HEK293 (cell line): ENCODE measurements at regions not wholly inside any gene's neighbourhood (a gene's known extent, or its start where the extent isn't known, plus 50 kb on each side); places are given as distances from the start of the nearest gene placed in this dataset.

Experiments
- BCL11A ChIP-seq: fragments of 450-650 bp; formaldehyde crosslinking; IDR thresholded peaks from 2 replicates; pipeline ENCODE4 v1.5.1; 2016; ENCODE audit warnings: low read depth, missing biosample characterization, missing genetic modification characterization
- YY1 ChIP-seq: fragments of 450-650 bp; formaldehyde crosslinking; IDR thresholded peaks from 2 replicates; pipeline ENCODE4 v1.5.1; 2018; ENCODE audit warnings: missing biosample characterization, missing genetic modification characterization
- ZBTB26 ChIP-seq: fragments of 450-650 bp; formaldehyde crosslinking; optimal IDR thresholded peaks from 2 replicates; pipeline ENCODE3; 2016; ENCODE audit warnings: missing biosample characterization, mild to moderate bottlenecking, missing genetic modification characterization
- ZEB2 ChIP-seq: fragments of 450-650 bp; formaldehyde crosslinking; IDR thresholded peaks from 2 replicates; pipeline ENCODE4 v1.5.1; 2016; ENCODE audit warnings: missing biosample characterization, missing genetic modification characterization
- ZNF274 ChIP-seq, 2 experiments: fragments of 200-500 bp in 1 of 2; fragments of 450-650 bp in 1 of 2; sonication (Bioruptor generic) in 1 of 2; formaldehyde crosslinking in 1 of 2; IDR thresholded peaks; 2 replicates each; pipeline versions ENCODE4 v1.5.1 to v1.6.1; 2014 to 2016; ENCODE audit warnings: borderline replicate concordance in 1 of 2, inconsistent platforms in 1 of 2, low read length in 1 of 2, missing biosample characterization in 1 of 2, missing genetic modification characterization in 1 of 2
- ZNF335 ChIP-seq: fragments of 450-650 bp; formaldehyde crosslinking; conservative IDR thresholded peaks from 2 replicates; pipeline ENCODE4 v1.5.1; 2016; ENCODE audit warnings: missing biosample characterization, missing genetic modification characterization
- ZNF501 ChIP-seq: fragments of 450-650 bp; formaldehyde crosslinking; IDR thresholded peaks from 2 replicates; pipeline ENCODE4 v1.5.1; 2016; ENCODE audit warnings: missing biosample characterization, missing genetic modification characterization
- ZNF549 ChIP-seq: fragments of 450-650 bp; IDR thresholded peaks from 2 replicates; pipeline ENCODE4 v1.5.1; 2018; ENCODE audit warnings: missing biosample characterization, missing genetic modification characterization, mild to moderate bottlenecking, inconsistent platforms, moderate library complexity
- ZNF660 ChIP-seq: fragments of 450-650 bp; IDR thresholded peaks from 2 replicates; pipeline ENCODE4 v1.5.1; 2018; ENCODE audit warnings: missing biosample characterization, mild to moderate bottlenecking, missing genetic modification characterization
- ZNF664 ChIP-seq: fragments of 450-650 bp; formaldehyde crosslinking; IDR thresholded peaks from 2 replicates; pipeline ENCODE4 v1.5.1; 2016; ENCODE audit warnings: missing biosample characterization, missing genetic modification characterization
- ZNF777 ChIP-seq: fragments of 450-650 bp; formaldehyde crosslinking; IDR thresholded peaks from 2 replicates; pipeline ENCODE4 v1.5.1; 2017; ENCODE audit warnings: missing biosample characterization, missing genetic modification characterization, borderline replicate concordance
- ZSCAN5A ChIP-seq: fragments of 450-650 bp; formaldehyde crosslinking; IDR thresholded peaks from 2 replicates; pipeline ENCODE4 v1.5.1; 2016; ENCODE audit warnings: missing biosample characterization, missing genetic modification characterization
- TF ChIP-seq, protein P1 (sequence below): fragments of 450-650 bp; formaldehyde crosslinking; IDR thresholded peaks from 2 replicates; pipeline ENCODE4 v1.5.1; 2016; ENCODE audit warnings: missing biosample characterization, missing genetic modification characterization
- TF ChIP-seq, protein P2 (sequence below): fragments of 450-650 bp; formaldehyde crosslinking; IDR thresholded peaks from 2 replicates; pipeline ENCODE4 v1.5.1; 2016; ENCODE audit warnings: missing biosample characterization, missing genetic modification characterization

DNA sequence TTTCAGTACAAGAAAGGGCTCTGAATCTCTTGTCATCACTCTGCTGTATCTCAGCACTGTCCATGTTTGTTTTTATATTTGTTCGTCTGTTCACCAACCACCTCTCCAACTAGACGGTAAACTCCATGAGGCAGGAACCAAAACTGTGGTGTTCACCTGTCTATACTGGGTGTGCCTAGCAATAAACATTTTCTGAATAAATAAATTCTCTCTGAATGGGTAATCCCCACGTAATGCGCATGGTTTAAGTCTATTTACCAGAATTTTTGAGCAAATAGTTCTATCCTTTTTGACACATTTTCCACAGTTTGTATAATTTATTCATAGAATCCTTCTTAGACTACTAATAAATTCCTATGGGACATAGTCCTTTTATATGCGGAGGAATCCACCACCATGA, 400.6 kb upstream of the CFAP20DC start:
- TF ChIP-seq BCL11A (tag by site-specific recombination) (no peak), ZNF549 (tag by site-specific recombination) (no peak), ZNF274 (IDR thresholded peaks at IDR 0.05; ENCODE audit: low read length) (no peak), ZNF274 (tag by site-specific recombination; IDR thresholded peaks at IDR 0.05; ENCODE audit: borderline replicate concordance) (no peak), ZSCAN5A (tag by site-specific recombination) (no peak), ZNF335 (no peak), ZBTB26 (tag by site-specific recombination) (no peak), ZNF777 (tag by site-specific recombination) (no peak), ZNF501 (tag by site-specific recombination) (no peak), ZNF660 (tag by site-specific recombination) (no peak), ZEB2 (tag by site-specific recombination) (no peak), ZNF664 (tag by site-specific recombination) (no peak), YY1 (no peak)
- TF ChIP-seq, protein P1, sequence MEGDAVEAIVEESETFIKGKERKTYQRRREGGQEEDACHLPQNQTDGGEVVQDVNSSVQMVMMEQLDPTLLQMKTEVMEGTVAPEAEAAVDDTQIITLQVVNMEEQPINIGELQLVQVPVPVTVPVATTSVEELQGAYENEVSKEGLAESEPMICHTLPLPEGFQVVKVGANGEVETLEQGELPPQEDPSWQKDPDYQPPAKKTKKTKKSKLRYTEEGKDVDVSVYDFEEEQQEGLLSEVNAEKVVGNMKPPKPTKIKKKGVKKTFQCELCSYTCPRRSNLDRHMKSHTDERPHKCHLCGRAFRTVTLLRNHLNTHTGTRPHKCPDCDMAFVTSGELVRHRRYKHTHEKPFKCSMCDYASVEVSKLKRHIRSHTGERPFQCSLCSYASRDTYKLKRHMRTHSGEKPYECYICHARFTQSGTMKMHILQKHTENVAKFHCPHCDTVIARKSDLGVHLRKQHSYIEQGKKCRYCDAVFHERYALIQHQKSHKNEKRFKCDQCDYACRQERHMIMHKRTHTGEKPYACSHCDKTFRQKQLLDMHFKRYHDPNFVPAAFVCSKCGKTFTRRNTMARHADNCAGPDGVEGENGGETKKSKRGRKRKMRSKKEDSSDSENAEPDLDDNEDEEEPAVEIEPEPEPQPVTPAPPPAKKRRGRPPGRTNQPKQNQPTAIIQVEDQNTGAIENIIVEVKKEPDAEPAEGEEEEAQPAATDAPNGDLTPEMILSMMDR (tag by site-specific recombination), result no peak
- TF ChIP-seq, protein P2, sequence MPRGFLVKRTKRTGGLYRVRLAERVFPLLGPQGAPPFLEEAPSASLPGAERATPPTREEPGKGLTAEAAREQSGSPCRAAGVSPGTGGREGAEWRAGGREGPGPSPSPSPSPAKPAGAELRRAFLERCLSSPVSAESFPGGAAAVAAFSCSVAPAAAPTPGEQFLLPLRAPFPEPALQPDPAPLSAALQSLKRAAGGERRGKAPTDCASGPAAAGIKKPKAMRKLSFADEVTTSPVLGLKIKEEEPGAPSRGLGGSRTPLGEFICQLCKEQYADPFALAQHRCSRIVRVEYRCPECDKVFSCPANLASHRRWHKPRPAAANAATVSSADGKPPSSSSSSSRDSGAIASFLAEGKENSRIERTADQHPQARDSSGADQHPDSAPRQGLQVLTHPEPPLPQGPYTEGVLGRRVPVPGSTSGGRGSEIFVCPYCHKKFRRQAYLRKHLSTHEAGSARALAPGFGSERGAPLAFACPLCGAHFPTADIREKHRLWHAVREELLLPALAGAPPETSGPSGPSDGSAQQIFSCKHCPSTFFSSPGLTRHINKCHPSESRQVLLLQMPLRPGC (tag by site-specific recombination), result no peak
